H9 (cell line): ENCODE measurements at regions not wholly inside any gene's neighbourhood (a gene's known extent, or its start where the extent isn't known, plus 50 kb on each side); places are given as distances from the start of the nearest gene placed in this dataset.

Experiments
- DNase-seq: peaks from one replicate; pipeline ENCODE4 v3.0.0-alpha.2; 2017
- H2AFZ ChIP-seq: one replicate; pipeline ENCODE4 v1.6.1; 2013; ENCODE audit warnings: mild to moderate bottlenecking, low read length, control low read depth, moderate library complexity
- H2AK5ac ChIP-seq: 2 replicates; pipeline ENCODE4 v1.6.1; 2013; ENCODE audit warnings: low read length, control low read depth, mixed read lengths; ENCODE audit not compliant: insufficient read length
- H2BK120ac ChIP-seq: one replicate; pipeline ENCODE4 v1.6.1; 2013; ENCODE audit warnings: low read depth, mild to moderate bottlenecking, low read length, control low read depth, inconsistent platforms; ENCODE audit not compliant: poor library complexity, severe bottlenecking
- H2BK12ac ChIP-seq: 2 replicates; pipeline ENCODE4 v1.6.1; 2013; ENCODE audit warnings: low read length, control low read depth, mixed read lengths, low read depth; ENCODE audit not compliant: insufficient read length
- H2BK15ac ChIP-seq: 2 replicates; pipeline ENCODE4 v1.6.1; 2013; ENCODE audit warnings: low read depth, low read length, control low read depth
- H2BK20ac ChIP-seq: one replicate; pipeline ENCODE4 v1.6.1; 2013; ENCODE audit warnings: low read depth, mild to moderate bottlenecking, low read length, control low read depth, inconsistent platforms; ENCODE audit not compliant: poor library complexity, severe bottlenecking
- H2BK5ac ChIP-seq: 2 replicates; pipeline ENCODE4 v1.6.1; 2013; ENCODE audit warnings: low read length, control low read depth, mixed read lengths; ENCODE audit not compliant: insufficient read length
- H3K14ac ChIP-seq: 2 replicates; pipeline ENCODE4 v1.6.1; 2013; ENCODE audit warnings: low read length, control low read depth; ENCODE audit not compliant: insufficient read depth
- H3K18ac ChIP-seq: 2 replicates; pipeline ENCODE4 v1.6.1; 2013; ENCODE audit warnings: low read depth, mild to moderate bottlenecking, mixed read lengths, low read length, control low read depth; ENCODE audit not compliant: insufficient read length
- H3K23ac ChIP-seq: 2 replicates; pipeline ENCODE4 v1.6.1; 2013; ENCODE audit warnings: low read length, control low read depth, mixed read lengths, low read depth; ENCODE audit not compliant: insufficient read length
- H3K23me2 ChIP-seq: 2 replicates; pipeline ENCODE4 v1.6.1; 2013; ENCODE audit warnings: low read depth, mild to moderate bottlenecking, mixed read lengths, low read length, control low read depth; ENCODE audit not compliant: insufficient read length, poor library complexity, severe bottlenecking
- H3K27ac ChIP-seq: 2 replicates; pipeline ENCODE4 v1.5.1; 2013; ENCODE audit warnings: low read length, control low read depth, mixed read lengths, low read depth; ENCODE audit not compliant: insufficient read length
- H3K27me3 ChIP-seq: 2 replicates; pipeline ENCODE4 v1.6.1; 2013; ENCODE audit warnings: low read length, control low read depth, inconsistent platforms; ENCODE audit not compliant: insufficient read depth
- H3K4ac ChIP-seq: 2 replicates; pipeline ENCODE4 v1.6.1; 2013; ENCODE audit warnings: low read depth, mild to moderate bottlenecking, control low read depth, inconsistent platforms, low read length, moderate library complexity
- H3K4me1 ChIP-seq: 2 replicates; pipeline ENCODE4 v1.6.1; 2013; ENCODE audit warnings: low read length, control low read depth, inconsistent platforms; ENCODE audit not compliant: insufficient read depth
- H3K4me2 ChIP-seq: 2 replicates; pipeline ENCODE4 v1.6.1; 2013; ENCODE audit warnings: low read length, control low read depth, mixed read lengths; ENCODE audit not compliant: insufficient read length, insufficient read depth
- H3K56ac ChIP-seq: 2 replicates; pipeline ENCODE4 v1.6.1; 2013; ENCODE audit warnings: low read depth, mild to moderate bottlenecking, mixed read lengths, low read length, control low read depth; ENCODE audit not compliant: insufficient read length
- H3K79me1 ChIP-seq: 2 replicates; pipeline ENCODE4 v1.6.1; 2013; ENCODE audit warnings: low read depth, mild to moderate bottlenecking, moderate library complexity, low read length, control low read depth, inconsistent platforms; ENCODE audit not compliant: insufficient read depth, poor library complexity, severe bottlenecking
- H3K79me2 ChIP-seq: 2 replicates; pipeline ENCODE4 v1.6.1; 2013; ENCODE audit warnings: low read length, control low read depth, inconsistent platforms; ENCODE audit not compliant: insufficient read depth
- H3K9ac ChIP-seq: 2 replicates; pipeline ENCODE4 v1.6.1; 2013; ENCODE audit warnings: low read length, control low read depth, mixed read lengths; ENCODE audit not compliant: insufficient read length; ENCODE audit errors: extremely low read depth
- H3K9me3 ChIP-seq: one replicate; pipeline ENCODE4 v1.6.1; 2013; ENCODE audit warnings: low read depth, low read length, inconsistent platforms; ENCODE audit not compliant: control insufficient read depth
- H3T11ph ChIP-seq: one replicate; pipeline ENCODE4 v1.6.1; 2013; ENCODE audit warnings: mild to moderate bottlenecking, low read length, control low read depth, inconsistent platforms
- H4K20me1 ChIP-seq: one replicate; pipeline ENCODE4 v1.6.1; 2013; ENCODE audit not compliant: control insufficient read depth, insufficient read length, insufficient read depth
- H4K5ac ChIP-seq: 2 replicates; pipeline ENCODE4 v1.6.1; 2013; ENCODE audit warnings: low read depth, mild to moderate bottlenecking, mixed read lengths, low read length, control low read depth; ENCODE audit not compliant: insufficient read length
- H4K8ac ChIP-seq: replicated peaks from 2 replicates; pipeline ENCODE4 v1.6.1; 2013; ENCODE audit warnings: low read length, control low read depth, mixed read lengths, low read depth; ENCODE audit not compliant: insufficient read length
- H4K91ac ChIP-seq: 2 replicates; pipeline ENCODE4 v1.6.1; 2013; ENCODE audit warnings: low read depth, mild to moderate bottlenecking, moderate library complexity, mixed read lengths, low read length, control low read depth; ENCODE audit not compliant: insufficient read length
- H3K27ac Mint-ChIP-seq, 3 experiments: 2 replicates in 2 of 3; 3 replicates in 1 of 3; pipeline ENCODE4 v1.8.0; 2020 to 2021; ENCODE audit warnings: mixed read lengths in 3 of 3, mild to moderate bottlenecking in 1 of 3, moderate library complexity in 1 of 3
- H3K27me3 Mint-ChIP-seq: 2 replicates; pipeline ENCODE4 v1.8.0; 2021; ENCODE audit warnings: low read depth, mild to moderate bottlenecking, moderate library complexity, mixed read lengths
- H3K36me3 Mint-ChIP-seq, 3 experiments: 2 replicates in 2 of 3; 3 replicates in 1 of 3; pipeline ENCODE4 v1.8.0; 2020 to 2021; ENCODE audit warnings: low read depth in 3 of 3, mixed read lengths in 3 of 3; ENCODE audit not compliant: insufficient read depth in 1 of 3
- H3K4me1 Mint-ChIP-seq, 2 experiments: 2 replicates each; pipeline ENCODE4 v1.8.0; 2020; ENCODE audit warnings: mixed read lengths in 2 of 2
- H3K4me3 Mint-ChIP-seq, 2 experiments: 2 replicates in 1 of 2; 3 replicates in 1 of 2; pipeline ENCODE4 v1.8.0; 2020 to 2021; ENCODE audit warnings: mild to moderate bottlenecking in 2 of 2, mixed read lengths in 2 of 2, moderate library complexity in 1 of 2
- H3K9me3 Mint-ChIP-seq, 2 experiments: 2 replicates in 1 of 2; 3 replicates in 1 of 2; pipeline ENCODE4 v1.8.0; 2020; ENCODE audit warnings: mild to moderate bottlenecking in 2 of 2, mixed read lengths in 2 of 2, moderate library complexity in 1 of 2
- CTCF ChIP-seq: fragments of 200-600 bp; sonication (generic); conservative IDR thresholded peaks from 3 replicates; pipeline ENCODE4 v1.8.0; 2021; ENCODE audit warnings: antibody characterized with exemption, mild to moderate bottlenecking
- WGBS: extraction: QIAGEN DNeasy Blood & Tissue Kit; methylation state at CpG from one replicate; pipeline ENCODE4 v1.1.7; 2013; ENCODE audit warnings: missing lambda C conversion rate, low lambda C conversion rate, mixed read lengths; ENCODE audit not compliant: insufficient read length; ENCODE audit errors: extremely low coverage; 5-methylcytosine and 5-hydroxymethylcytosine counted together

- H2AK5ac ChIP-seq = no peak overlapping the region
- H3K56ac ChIP-seq = no peak overlapping the region
- no peak for DNase-seq
- H4K91ac ChIP-seq = no peak overlapping the region
- H3K4me1 ChIP-seq = no peaks in the 10 kb centered on the region
- no peak overlapping the region for H3K9ac ChIP-seq
- H3K14ac ChIP-seq = no peak overlapping the region
- no peak overlapping the region for H3K23ac ChIP-seq
- H2BK20ac ChIP-seq = no peak overlapping the region
- Mint-ChIP-seq H3K27me3 (no peaks in the 10 kb centered on the region), H3K4me3 (no peak overlapping the region), H3K27ac (no peak overlapping the region), H3K4me1 (peaks cover 12 to 22% of the 10 kb centered on the region in 2 experiments), H3K36me3 (peaks cover 0 to 17% (median 4%) of the 10 kb centered on the region in 3 experiments; a peak in 4 of 7 replicates), H3K9me3 (peaks cover 9% of the 10 kb centered on the region in 2 experiments; a peak in 4 of 5 replicates)
- TF ChIP-seq CTCF = no peak
- H3K18ac ChIP-seq = no peak overlapping the region
- H2BK12ac ChIP-seq = no peak overlapping the region
- H3K27me3 ChIP-seq = no peaks in the 10 kb centered on the region
- H3K4ac ChIP-seq = no peak overlapping the region
- no peak overlapping the region for H2AFZ ChIP-seq
- no peaks in the 10 kb centered on the region for H3K9me3 ChIP-seq
- H3K4me2 ChIP-seq = no peak overlapping the region
- H3K79me1 ChIP-seq = no peaks in the 10 kb centered on the region
- H2BK15ac ChIP-seq = no peak overlapping the region
- no peaks in the 10 kb centered on the region for H3K79me2 ChIP-seq
- no CpG with 5 or more reads among the region's 1 CpG for WGBS
- no peak overlapping the region for H2BK120ac ChIP-seq
- no peak overlapping the region for H3K27ac ChIP-seq
- no peak overlapping the region for H2BK5ac ChIP-seq
- H4K20me1 ChIP-seq = no peaks in the 10 kb centered on the region
- no peak overlapping the region for H3T11ph ChIP-seq
- no peaks in the 10 kb centered on the region for H3K23me2 ChIP-seq
- H4K5ac ChIP-seq = no peak overlapping the region
- H4K8ac ChIP-seq = no peak overlapping the region
Observed at GRCh38 chr18:43772907-43773306, 495.6 kb upstream of the SYT4 start.
